Non-pigmented ciliary epithelial cell (primary cell): ENCODE measurements at regions not wholly inside any gene's neighbourhood (a gene's known extent, or its start where the extent isn't known, plus 50 kb on each side); places are given as distances from the start of the nearest gene placed in this dataset.

Source experiments
- DNase-seq: peaks from one replicate; pipeline ENCODE4 v3.0.0-alpha.2; 2010; ENCODE audit warnings: low read depth

GRCh38 chr7:128167791-128168666 lies 73.0 kb upstream of the LEP start:
- DNase-seq = no peak

DNA sequence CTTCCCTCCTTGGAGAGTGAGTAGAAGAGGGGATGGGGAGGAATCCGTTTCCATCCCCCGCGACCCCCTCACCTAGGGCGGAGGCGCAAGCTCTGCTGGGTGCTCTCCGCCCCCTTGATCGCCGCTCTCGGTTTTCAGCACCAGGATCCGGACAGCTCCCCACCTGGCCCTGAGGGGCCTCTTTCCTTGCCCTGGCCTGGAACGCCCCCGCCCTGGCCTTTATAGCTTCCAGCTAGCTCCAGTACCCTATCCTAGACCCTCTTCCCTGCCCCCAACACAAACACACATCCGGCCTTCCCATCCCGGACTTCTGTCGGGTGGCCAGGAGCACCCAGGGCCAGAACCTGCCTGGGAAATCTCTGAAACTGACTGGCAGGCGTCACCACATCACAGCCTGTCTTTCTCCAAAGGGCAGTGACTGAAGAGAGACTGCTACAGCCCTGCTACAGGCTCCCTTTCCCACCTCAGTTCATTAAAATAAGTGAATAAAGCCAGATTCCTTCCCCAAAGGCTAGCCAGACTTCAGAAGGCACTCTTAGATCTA lies 72.3 kb upstream of the LEP start:
- DNase-seq = no peak

DNA sequence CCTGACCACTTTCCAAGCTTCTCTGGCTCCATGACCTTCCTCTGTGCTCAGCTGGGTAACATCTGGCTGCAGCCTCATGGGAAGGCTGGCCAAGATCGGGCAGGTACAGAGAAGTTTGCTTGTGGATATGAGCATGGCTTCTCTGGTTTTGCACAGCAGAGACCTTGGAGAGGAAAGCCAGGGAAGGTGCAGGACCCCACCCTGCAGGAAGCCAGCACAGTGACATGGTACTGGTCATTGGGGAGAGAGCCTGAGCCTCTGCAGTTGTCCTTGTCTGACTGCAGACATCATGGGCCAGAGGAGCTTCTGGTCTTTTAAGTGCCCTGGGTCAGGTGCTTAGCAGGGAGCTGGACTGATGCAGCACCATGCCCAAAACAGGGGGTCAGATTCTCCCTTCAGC lies 70.6 kb upstream of the LEP start:
- no peak for DNase-seq

DNA sequence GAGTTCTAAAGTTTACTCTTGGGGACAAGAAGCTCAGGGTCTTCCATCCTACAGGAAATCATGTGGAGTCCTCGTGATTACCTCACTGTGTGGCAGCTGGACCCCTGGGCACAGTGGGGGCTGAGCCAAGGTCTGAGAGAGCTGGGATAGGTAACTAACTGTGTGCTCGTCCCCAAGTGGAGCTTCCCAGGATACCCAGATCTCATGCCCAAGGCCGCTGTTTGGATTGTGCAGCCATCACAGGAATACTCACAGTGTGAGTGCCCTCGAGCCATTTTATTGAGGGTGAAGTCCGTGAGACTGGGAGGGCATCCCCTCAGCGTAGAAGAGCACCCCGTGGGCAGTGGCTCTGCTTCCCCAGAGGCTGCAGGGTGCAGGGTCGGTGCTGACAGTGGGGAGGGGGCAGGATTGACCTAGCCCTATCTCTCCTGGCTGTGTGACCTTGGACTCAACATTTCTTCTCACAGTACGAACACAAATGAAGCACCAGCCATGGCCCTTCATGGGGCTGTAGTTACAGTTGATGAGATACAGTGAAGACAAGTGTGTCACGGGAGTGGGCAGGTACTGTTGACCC lies 69.6 kb upstream of the LEP start:
- DNase-seq = no peak

DNA sequence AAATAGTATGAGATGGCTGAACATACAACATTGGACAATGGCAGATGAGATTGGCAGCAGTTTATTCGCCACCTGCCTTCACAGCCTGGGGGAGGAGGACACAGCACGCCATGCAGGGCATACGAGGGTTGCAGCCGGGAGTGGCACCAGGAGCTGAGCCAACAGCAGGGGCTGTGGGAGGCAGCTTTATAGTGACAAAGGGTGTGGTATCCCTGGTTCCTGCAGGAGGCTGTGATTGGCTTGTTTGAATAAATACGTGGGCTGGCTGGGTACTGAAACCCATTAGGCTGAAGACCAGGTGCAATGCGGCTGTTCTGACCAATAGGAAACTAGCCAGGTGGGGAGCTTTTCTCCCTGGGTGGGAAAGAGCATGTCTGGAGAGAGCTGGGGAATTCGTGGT lies 68.9 kb upstream of the LEP start:
- no peak for DNase-seq

- DNase-seq = no peak
These were observed 68.1 kb upstream of the LEP start for GRCh38 chr7:128172963-128173362.

DNA sequence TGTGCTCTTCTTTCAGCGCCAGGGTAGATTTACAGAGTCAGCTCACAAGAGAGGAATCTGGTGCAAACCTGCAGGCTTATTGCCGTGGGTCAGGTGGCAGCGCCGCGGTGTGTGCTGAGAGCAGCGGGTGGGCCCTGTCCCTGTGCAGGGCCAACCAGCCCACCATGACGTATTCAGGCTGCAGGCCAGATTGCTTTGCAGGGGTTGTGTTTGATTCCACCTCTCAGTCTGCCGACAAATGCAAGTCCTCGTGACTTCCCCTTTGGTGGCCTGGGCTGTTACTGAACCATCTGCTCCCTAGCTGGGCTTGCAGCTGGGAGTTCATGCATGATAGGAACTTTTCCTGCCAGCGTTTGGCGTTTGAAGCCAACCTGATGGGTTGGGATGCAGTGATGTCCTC lies 66.7 kb upstream of the LEP start:
- no peak for DNase-seq

DNA sequence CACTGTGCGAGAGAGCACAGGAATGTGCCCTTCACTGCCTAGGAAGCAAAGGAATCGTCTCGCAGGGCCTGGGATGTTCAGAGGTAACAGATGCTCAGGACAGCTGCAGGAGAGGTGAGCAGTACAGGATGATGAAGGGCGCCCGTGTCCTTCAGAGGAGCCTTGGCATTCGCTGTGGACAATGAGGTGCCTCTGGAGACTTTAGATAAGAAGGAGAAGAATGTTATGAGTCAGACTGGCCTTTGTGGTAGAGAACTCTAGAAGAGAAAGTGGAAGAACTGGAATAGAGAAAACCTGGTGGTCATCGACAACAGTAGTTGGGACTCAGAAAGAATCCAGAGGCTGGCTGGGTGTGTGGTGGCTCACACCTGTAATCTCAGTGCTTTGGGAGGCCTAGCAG lies 64.4 kb upstream of the LEP start:
- DNase-seq = no peak

DNA sequence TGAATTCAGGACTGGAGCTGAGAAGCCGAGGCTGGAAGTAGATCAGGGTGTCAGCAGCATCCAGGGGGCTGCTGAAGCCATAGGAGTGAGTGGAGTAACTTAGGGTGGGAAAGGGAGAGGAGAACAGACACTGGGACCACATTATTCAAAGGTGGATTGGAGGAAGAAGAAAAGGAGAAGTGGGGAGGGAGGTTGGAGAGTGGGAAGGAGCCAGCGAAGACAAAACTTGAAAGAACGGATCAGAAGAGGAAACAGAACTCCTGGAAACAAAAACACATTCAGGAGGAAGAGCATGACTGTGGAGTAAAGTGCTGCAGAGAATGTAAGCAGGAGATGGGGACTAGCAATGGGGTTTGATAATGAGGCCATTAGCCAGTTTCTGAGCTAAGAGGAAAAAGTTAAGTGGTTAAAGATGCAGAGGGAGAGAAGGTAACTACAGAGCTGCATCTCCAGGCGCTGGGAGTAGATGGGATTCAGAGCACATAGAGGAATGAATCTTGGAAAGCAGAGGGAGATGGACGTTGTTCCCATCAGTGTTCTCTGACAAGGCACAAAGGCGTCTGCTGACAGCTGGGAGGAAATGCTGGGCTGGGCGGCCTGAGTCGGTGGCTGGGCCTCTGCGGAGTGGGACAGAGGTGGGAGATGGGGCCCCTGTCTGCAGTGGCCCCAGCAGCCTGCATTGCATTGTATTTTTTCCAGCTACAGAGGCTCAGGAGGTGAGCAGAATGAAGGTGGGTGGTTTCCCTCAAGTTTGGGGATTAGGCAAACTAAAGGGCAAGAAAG lies 63.1 kb upstream of the LEP start:
- no peak for DNase-seq

- DNase-seq = no peak
These were observed 62.5 kb upstream of the LEP start for GRCh38 chr7:128178611-128179010.

GRCh38 chr7:128188396-128189230 lies 52.5 kb upstream of the LEP start:
- no peak for DNase-seq

DNA sequence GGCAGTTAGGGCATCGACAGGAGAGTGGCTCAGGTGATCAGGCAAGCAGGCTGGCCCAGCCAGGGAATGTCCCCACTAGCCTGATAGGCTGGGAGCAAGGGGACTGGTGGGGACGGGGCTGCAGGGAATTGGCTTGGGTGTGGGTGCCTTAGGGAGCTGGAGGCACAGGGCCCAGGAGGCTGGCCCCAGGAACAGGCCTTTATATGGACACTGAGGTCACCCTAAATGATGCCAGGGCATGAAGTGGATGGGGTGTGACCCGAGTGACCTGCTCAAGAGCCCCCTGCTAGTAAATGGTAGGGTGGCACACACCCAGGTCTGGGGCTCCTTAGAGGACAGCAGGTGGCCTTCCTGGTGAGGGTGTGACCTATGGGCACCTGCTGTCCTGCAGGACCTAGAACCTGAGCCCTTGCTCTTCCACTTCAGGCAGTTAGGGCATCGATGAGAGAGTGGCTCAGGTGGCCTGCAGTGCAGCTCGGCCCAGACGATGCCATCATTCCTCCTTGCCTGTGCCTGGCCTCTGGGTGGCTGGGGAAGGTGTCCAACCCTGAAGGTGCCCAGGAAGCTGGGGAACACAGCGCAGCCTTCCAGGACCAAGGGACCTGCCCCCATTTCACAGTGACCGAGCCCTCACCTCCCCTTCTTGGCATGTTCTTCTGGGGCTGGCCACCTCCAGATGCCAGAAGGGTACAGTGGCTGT lies 51.7 kb upstream of the LEP start:
- DNase-seq = no peak

DNA sequence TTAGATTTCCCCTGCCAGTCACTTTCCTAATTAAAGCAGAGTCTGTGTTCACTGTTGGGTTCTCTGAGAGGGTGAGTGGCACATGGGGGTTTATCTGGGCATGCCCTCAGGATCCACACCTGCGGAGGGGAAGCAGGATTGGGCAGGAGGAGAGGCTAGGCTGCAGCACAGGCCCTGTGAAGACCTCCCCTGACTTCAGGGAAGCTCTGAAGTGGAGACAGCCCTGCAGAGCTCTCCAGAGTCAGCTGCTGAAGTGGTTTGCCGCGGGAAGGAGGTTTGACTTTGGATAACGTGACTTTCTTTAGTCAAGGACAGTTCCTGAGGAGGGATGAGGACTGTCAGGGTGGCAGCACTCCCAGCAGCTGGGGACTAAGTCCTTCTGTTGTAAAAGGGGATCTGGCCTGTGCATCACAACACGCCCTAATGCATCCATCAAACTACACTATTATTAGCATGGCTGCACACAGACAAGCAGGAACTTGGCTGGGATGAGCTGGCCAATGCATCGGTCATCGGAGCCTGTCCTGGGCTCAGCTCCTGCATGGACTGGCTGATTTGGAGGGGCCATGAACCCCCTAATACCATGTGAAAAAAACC lies 50.9 kb upstream of the LEP start:
- no peak for DNase-seq

DNA sequence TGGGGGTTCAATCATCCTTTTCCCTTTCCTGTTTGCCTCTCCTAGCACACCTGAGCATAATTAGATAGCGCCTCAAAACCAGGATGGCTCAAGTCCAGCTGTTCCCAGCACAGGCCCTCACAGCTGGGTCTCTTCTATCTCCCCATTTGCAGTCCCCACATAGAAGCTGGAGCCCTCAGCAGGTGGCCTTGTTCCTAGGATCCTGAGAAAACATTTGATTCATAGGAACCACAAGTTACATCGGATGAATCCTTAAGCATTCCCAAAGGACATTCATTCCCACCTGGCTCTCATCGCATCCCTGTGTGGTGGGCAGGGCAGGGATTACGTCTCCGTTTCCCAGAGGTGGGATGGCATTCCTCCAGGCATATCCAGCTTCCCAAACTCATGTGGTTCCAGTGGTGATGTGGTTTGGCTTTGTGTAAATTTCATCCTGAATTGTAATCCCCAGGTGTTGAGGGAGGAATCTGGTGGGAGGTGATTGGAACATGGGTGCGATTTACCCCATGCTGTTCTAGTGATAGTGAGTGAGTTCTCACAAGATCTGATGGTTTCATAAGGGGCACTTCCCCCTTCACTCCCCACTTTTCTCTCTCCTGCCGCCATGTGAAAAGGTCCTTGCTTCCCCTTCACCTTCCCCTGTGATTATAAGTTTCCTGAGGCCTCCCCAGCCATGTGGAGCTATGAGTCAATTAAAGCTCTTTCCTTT lies 49.8 kb upstream of the LEP start:
- DNase-seq = no peak
